PC-3 (cell line): ENCODE measurements at regions not wholly inside any gene's neighbourhood (a gene's known extent, or its start where the extent isn't known, plus 50 kb on each side); places are given as distances from the start of the nearest gene placed in this dataset.

Source experiments
- EZH2 ChIP-seq: fragments of 300-600 bp; sonication (generic); IDR thresholded peaks from one replicate; pipeline ENCODE4 v1.6.1; 2017; ENCODE audit warnings: antibody characterized with exemption, mild to moderate bottlenecking, low read length; ENCODE audit not compliant: unreplicated experiment
- TF ChIP-seq, protein P1 (sequence below): fragments of 300-600 bp; sonication (generic); conservative IDR thresholded peaks from 2 replicates; pipeline ENCODE4 v1.5.1; 2017; ENCODE audit warnings: antibody characterized with exemption, low read depth, mild to moderate bottlenecking, low read length

DNA sequence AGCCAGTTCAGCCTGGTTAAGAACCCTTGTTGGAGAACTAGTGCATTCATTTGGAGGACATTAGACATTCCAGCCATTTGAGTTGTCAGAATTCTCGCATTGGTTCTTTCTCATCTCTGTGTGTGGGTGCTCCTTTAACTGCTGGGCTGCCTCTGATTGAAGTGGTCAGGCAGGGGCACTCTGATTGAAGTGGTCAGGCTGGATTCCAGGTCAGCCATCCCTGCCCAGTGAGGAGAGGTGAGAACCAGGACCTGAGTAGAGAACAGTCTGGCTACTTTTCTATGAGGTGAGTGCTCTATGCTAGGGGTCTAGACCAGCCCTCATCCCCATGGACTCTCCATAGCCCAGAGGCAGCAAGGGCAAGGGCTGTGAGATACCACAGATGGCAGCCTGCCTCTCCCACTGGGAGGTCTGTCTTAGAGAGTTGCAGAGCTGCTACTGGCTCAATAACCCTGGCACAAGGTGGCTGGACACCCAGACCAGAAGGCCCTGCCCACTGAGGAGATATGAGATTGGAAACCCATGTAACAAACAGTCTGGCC is 691.6 kb downstream of the TMTC2 start:
- TF ChIP-seq, protein P1, sequence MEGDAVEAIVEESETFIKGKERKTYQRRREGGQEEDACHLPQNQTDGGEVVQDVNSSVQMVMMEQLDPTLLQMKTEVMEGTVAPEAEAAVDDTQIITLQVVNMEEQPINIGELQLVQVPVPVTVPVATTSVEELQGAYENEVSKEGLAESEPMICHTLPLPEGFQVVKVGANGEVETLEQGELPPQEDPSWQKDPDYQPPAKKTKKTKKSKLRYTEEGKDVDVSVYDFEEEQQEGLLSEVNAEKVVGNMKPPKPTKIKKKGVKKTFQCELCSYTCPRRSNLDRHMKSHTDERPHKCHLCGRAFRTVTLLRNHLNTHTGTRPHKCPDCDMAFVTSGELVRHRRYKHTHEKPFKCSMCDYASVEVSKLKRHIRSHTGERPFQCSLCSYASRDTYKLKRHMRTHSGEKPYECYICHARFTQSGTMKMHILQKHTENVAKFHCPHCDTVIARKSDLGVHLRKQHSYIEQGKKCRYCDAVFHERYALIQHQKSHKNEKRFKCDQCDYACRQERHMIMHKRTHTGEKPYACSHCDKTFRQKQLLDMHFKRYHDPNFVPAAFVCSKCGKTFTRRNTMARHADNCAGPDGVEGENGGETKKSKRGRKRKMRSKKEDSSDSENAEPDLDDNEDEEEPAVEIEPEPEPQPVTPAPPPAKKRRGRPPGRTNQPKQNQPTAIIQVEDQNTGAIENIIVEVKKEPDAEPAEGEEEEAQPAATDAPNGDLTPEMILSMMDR = no peak
- no peak for TF ChIP-seq EZH2
